ENCODE measurements at regions not wholly inside any gene's neighbourhood (a gene's known extent, or its start where the extent isn't known, plus 50 kb on each side); places are given as distances from the start of the nearest gene placed in this dataset.

DNA sequence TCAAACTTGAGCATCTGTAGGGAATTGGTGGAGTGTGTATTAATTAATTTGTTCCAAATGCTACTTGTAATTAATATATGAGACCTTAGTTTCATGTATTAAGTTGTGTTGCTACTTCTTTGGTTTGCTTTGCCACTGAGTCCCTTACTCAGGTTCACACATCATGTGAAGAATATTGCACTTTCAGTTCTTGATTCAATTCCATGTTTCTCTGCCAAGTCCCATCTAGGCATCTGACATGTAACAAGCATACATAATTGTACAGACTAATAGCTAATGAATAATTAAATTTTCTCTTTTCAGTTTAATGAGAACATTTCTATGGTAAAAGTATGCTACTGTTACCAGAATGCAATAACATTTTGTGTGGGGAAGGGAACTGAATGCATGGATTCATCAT, 640.0 kb downstream of the TMTC2 start:
- no peaks in the 10 kb centered on the region for H3K9me3 ChIP-seq (ENCODE audit: control insufficient read depth, low read length)
- ATAC-seq (ENCODE audit: low FRiP score): no peak
- no peak overlapping the region for H3K27ac ChIP-seq (ENCODE audit: low read depth in 1 of 2, low read length in 2 of 2)
- DNase-seq: no peak
- H3K27me3 ChIP-seq (ENCODE audit: control insufficient read depth in 1 of 2, insufficient read depth in 2 of 2, low read length in 1 of 2): no peaks in the 10 kb centered on the region
- H3K4me1 ChIP-seq (ENCODE audit: control insufficient read depth in 1 of 2, insufficient read depth in 2 of 2, low read length in 2 of 2): no peaks in the 10 kb centered on the region
- no peaks in the 10 kb centered on the region for H3K36me3 ChIP-seq (ENCODE audit: control insufficient read depth in 1 of 2, insufficient read depth in 2 of 2, low read length in 1 of 2)
- intact Hi-C loops (cut with DNase I): no loop called here
- H3K4me3 ChIP-seq (ENCODE audit: low read length in 2 of 2): no peak overlapping the region

DNA sequence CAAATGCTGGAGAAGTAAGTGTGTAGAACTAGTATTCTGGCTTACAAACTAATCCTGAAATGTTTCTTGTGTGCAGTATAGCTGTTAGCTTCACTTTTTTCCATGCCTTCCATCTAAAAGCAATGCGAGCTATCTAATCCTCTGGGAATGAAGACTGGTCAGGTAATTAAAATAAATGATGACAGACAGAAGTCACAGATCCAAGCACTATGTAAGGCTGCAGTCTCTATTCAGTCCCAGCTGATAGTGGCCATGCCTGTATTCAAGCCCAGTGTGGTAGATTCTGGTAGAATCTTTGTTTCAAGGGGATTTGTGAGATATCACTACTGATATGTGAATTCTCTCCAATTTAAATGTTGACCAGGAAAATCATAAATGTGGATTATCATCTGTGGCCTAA, 637.2 kb downstream of the TMTC2 start:
- no peaks in the 10 kb centered on the region for H3K27me3 ChIP-seq (ENCODE audit: control insufficient read depth in 1 of 2, insufficient read depth in 2 of 2, low read length in 1 of 2)
- ATAC-seq (ENCODE audit: low FRiP score) (no peak), DNase-seq (no peak)
- H3K4me1 ChIP-seq (ENCODE audit: control insufficient read depth in 1 of 2, insufficient read depth in 2 of 2, low read length in 2 of 2): no peaks in the 10 kb centered on the region
- no peaks in the 10 kb centered on the region for H3K9me3 ChIP-seq (ENCODE audit: control insufficient read depth, low read length)
- 0 to 37% methylated on average over 1 of the region's 1 CpG for WGBS, 2 donors
- no peak overlapping the region for H3K27ac ChIP-seq (ENCODE audit: low read depth in 1 of 2, low read length in 2 of 2)
- no peaks in the 10 kb centered on the region for H3K36me3 ChIP-seq (ENCODE audit: control insufficient read depth in 1 of 2, insufficient read depth in 2 of 2, low read length in 1 of 2)
- H3K4me3 ChIP-seq (ENCODE audit: low read length in 2 of 2): no peak overlapping the region
- intact Hi-C loops (cut with DNase I): no loop called here

DNA sequence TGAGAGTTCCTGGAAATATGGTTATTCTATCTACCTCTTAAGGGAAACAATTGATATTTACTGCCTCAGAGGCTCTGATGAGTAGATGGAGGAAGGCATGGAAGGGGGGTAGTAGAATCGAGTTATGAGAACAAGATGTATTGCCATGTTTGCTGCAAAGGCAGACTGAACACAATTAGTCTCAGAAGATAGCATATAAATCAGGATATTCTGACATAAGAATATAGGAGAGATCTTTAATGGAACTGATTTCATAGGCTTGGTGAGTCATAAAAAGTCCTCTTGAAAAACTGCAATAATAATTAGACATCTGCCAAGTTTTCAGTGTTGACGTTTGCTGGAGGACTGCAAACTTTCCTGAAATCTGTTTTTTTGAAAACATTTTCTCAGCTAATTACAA, 636.1 kb downstream of the TMTC2 start:
- Histone ChIP-seq H3K36me3 (ENCODE audit: control insufficient read depth in 1 of 2, insufficient read depth in 2 of 2, low read length in 1 of 2) (no peaks in the 10 kb centered on the region), H3K9me3 (ENCODE audit: control insufficient read depth, low read length) (no peaks in the 10 kb centered on the region), H3K4me1 (ENCODE audit: control insufficient read depth in 1 of 2, insufficient read depth in 2 of 2, low read length in 2 of 2) (no peaks in the 10 kb centered on the region), H3K27me3 (ENCODE audit: control insufficient read depth in 1 of 2, insufficient read depth in 2 of 2, low read length in 1 of 2) (no peaks in the 10 kb centered on the region), H3K27ac (ENCODE audit: low read depth in 1 of 2, low read length in 2 of 2) (no peak overlapping the region), H3K4me3 (ENCODE audit: low read length in 2 of 2) (no peak overlapping the region)
- 38 to 40% methylated on average over 2 of the region's 2 CpGs for WGBS, 2 donors
- ATAC-seq (ENCODE audit: low FRiP score): no peak
- intact Hi-C loops (cut with DNase I): no loop called here
- DNase-seq: no peak

DNA sequence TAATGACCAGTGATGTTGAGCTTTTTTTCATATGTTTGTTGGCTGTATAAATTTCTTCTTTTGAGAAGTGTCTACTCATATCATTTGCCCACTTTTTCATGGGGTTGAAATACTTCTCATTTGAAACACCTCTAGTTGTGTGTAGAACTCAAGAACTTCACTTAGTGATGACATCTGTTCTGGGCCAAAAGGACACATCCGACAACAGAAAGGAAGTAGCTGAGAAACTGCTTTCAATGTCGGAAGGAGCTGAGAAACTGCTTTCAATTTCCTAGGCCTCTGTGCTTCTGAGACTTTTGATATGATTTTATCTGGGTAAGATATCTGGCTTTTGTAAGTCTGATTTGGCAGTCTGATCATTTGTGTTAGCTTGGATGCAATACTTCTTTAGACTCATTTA, 635.3 kb downstream of the TMTC2 start:
- H3K36me3 ChIP-seq (ENCODE audit: control insufficient read depth in 1 of 2, insufficient read depth in 2 of 2, low read length in 1 of 2): no peaks in the 10 kb centered on the region
- H3K4me3 ChIP-seq (ENCODE audit: low read length in 2 of 2): no peak overlapping the region
- intact Hi-C loops (cut with DNase I): no loop called here
- H3K27ac ChIP-seq (ENCODE audit: low read depth in 1 of 2, low read length in 2 of 2): no peak overlapping the region
- DNase-seq (no peak), ATAC-seq (ENCODE audit: low FRiP score) (no peak)
- no peaks in the 10 kb centered on the region for H3K9me3 ChIP-seq (ENCODE audit: control insufficient read depth, low read length)
- H3K27me3 ChIP-seq (ENCODE audit: control insufficient read depth in 1 of 2, insufficient read depth in 2 of 2, low read length in 1 of 2): no peaks in the 10 kb centered on the region
- 68 to 77% methylated on average over 2 of the region's 2 CpGs for WGBS, 2 donors
- no peaks in the 10 kb centered on the region for H3K4me1 ChIP-seq (ENCODE audit: control insufficient read depth in 1 of 2, insufficient read depth in 2 of 2, low read length in 2 of 2)

DNA sequence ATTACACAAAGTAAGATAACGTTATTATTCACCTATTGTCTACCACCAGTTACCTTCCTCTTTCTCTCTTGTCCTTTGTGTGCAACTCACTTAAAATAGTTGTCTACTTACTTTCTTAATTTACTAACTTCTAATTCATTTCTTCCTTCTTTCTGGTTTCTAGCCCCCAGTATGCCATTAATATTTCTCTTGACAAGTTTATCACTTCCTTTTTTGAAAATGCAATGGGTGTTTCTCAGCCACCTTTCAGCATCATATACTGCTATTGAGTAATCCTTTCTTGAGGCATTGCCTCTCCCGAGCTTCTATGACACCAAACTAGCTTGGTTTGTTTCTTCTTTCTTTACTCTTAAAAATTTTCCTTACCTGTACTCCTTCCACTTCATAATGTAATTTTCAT, 633.6 kb downstream of the TMTC2 start:
- WGBS, 2 donors: 79 to 80% methylated on average over 2 of the region's 2 CpGs
- H3K27me3 ChIP-seq (ENCODE audit: control insufficient read depth in 1 of 2, insufficient read depth in 2 of 2, low read length in 1 of 2): no peaks in the 10 kb centered on the region
- intact Hi-C loops (cut with DNase I): no loop called here

DNA sequence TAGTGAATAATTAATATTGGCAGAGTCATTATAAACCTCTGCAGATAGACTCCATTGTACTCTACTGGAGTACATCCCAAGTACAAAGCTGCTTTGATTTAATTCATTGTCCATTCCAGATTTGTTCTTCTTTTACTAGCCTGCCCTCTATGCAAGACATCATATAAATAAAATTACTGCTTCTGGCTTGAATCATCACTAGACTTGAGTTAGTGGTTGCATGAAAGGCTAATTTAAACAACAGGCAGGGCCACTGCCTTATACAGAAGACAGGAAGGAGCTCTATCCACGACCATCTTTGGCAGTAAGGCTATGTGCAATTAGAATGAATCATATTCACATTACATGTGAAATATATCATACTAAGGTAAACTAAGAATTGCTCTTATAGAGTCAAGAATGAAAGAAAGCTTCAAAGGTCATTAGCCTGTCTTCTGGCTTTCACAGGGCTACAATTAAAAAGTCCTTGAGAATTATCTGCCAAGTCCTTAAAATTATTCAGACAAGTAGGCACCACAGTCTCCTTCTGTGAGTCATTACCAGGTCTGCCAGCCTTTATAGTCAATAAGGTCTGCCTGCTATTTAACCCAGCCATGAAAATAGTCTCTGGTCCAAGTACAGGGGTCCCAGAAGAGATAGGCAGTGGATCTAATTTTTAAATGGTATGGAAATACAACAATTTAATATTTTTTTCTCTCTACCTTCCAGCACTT, 631.8 kb downstream of the TMTC2 start:
- Histone ChIP-seq H3K27ac (ENCODE audit: low read depth in 1 of 2, low read length in 2 of 2) (no peak overlapping the region), H3K9me3 (ENCODE audit: control insufficient read depth, low read length) (no peaks in the 10 kb centered on the region), H3K4me1 (ENCODE audit: control insufficient read depth in 1 of 2, insufficient read depth in 2 of 2, low read length in 2 of 2) (no peaks in the 10 kb centered on the region), H3K4me3 (ENCODE audit: low read length in 2 of 2) (no peak overlapping the region), H3K36me3 (ENCODE audit: control insufficient read depth in 1 of 2, insufficient read depth in 2 of 2, low read length in 1 of 2) (no peaks in the 10 kb centered on the region), H3K27me3 (ENCODE audit: control insufficient read depth in 1 of 2, insufficient read depth in 2 of 2, low read length in 1 of 2) (no peaks in the 10 kb centered on the region)
- ATAC-seq (ENCODE audit: low FRiP score): no peak
- 17 to 30% methylated on average over 1 of the region's 1 CpG for WGBS, 2 donors
- DNase-seq: no peak
- intact Hi-C loops (cut with DNase I): no loop called here

More for the DNA sequence above, 633.6 kb downstream of the TMTC2 start:
- Histone ChIP-seq H3K4me1 (ENCODE audit: control insufficient read depth in 1 of 2, insufficient read depth in 2 of 2, low read length in 2 of 2) (no peaks in the 10 kb centered on the region), H3K9me3 (ENCODE audit: control insufficient read depth, low read length) (no peaks in the 10 kb centered on the region), H3K27ac (ENCODE audit: low read depth in 1 of 2, low read length in 2 of 2) (no peak overlapping the region), H3K4me3 (ENCODE audit: low read length in 2 of 2) (no peak overlapping the region), H3K36me3 (ENCODE audit: control insufficient read depth in 1 of 2, insufficient read depth in 2 of 2, low read length in 1 of 2) (no peaks in the 10 kb centered on the region)
- ATAC-seq (ENCODE audit: low FRiP score) (no peak), DNase-seq (no peak)

DNA sequence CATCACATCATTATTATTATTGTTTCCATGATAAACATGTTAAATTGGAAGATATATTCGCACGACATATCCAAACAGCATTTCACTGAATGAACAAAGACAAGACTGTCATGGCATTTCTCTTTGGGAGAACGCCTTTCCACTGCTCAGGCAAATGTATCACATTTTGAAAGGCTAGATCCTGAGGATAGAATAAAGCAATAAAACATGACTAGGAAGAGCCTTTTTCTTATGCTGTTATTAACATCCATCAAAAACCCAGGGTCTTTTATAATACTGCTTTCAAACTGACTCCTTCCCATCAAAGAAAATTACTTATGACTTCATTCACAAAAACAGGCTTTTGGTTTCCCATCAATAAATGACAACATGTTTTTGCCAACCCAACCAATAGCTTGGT, 630.9 kb downstream of the TMTC2 start:
- no peak for ATAC-seq (ENCODE audit: low FRiP score)
- WGBS, 2 donors: 75 to 84% methylated on average over 3 of the region's 3 CpGs
- Histone ChIP-seq H3K4me3 (ENCODE audit: low read length in 2 of 2) (no peak overlapping the region), H3K36me3 (ENCODE audit: control insufficient read depth in 1 of 2, insufficient read depth in 2 of 2, low read length in 1 of 2) (no peaks in the 10 kb centered on the region), H3K27ac (ENCODE audit: low read depth in 1 of 2, low read length in 2 of 2) (no peak overlapping the region), H3K4me1 (ENCODE audit: control insufficient read depth in 1 of 2, insufficient read depth in 2 of 2, low read length in 2 of 2) (no peaks in the 10 kb centered on the region), H3K9me3 (ENCODE audit: control insufficient read depth, low read length) (no peaks in the 10 kb centered on the region), H3K27me3 (ENCODE audit: control insufficient read depth in 1 of 2, insufficient read depth in 2 of 2, low read length in 1 of 2) (no peaks in the 10 kb centered on the region)
- intact Hi-C loops (cut with DNase I): no loop called here
- DNase-seq: no peak

GRCh38 chr12:83313827-83314226, 627.1 kb downstream of the TMTC2 start:
- Histone ChIP-seq H3K4me3 (ENCODE audit: low read length in 2 of 2) (no peak overlapping the region), H3K9me3 (ENCODE audit: control insufficient read depth, low read length) (no peaks in the 10 kb centered on the region), H3K4me1 (ENCODE audit: control insufficient read depth in 1 of 2, insufficient read depth in 2 of 2, low read length in 2 of 2) (no peaks in the 10 kb centered on the region), H3K27ac (ENCODE audit: low read depth in 1 of 2, low read length in 2 of 2) (no peak overlapping the region), H3K27me3 (ENCODE audit: control insufficient read depth in 1 of 2, insufficient read depth in 2 of 2, low read length in 1 of 2) (no peaks in the 10 kb centered on the region), H3K36me3 (ENCODE audit: control insufficient read depth in 1 of 2, insufficient read depth in 2 of 2, low read length in 1 of 2) (no peaks in the 10 kb centered on the region)
- no peak for DNase-seq
- ATAC-seq (ENCODE audit: low FRiP score): no peak
- intact Hi-C loops (cut with DNase I): no loop called here

GRCh38 chr12:83313322-83313721, 626.6 kb downstream of the TMTC2 start:
- Histone ChIP-seq H3K27me3 (ENCODE audit: control insufficient read depth in 1 of 2, insufficient read depth in 2 of 2, low read length in 1 of 2) (no peaks in the 10 kb centered on the region), H3K36me3 (ENCODE audit: control insufficient read depth in 1 of 2, insufficient read depth in 2 of 2, low read length in 1 of 2) (no peaks in the 10 kb centered on the region), H3K4me1 (ENCODE audit: control insufficient read depth in 1 of 2, insufficient read depth in 2 of 2, low read length in 2 of 2) (no peaks in the 10 kb centered on the region), H3K27ac (ENCODE audit: low read depth in 1 of 2, low read length in 2 of 2) (no peak overlapping the region), H3K9me3 (ENCODE audit: control insufficient read depth, low read length) (no peaks in the 10 kb centered on the region), H3K4me3 (ENCODE audit: low read length in 2 of 2) (no peak overlapping the region)
- 57 to 67% methylated on average over 2 of the region's 2 CpGs for WGBS, 2 donors
- ATAC-seq (ENCODE audit: low FRiP score) (no peak), DNase-seq (no peak)
- intact Hi-C loops (cut with DNase I): no loop called here
